Lower leg skin (tissue), 3 donors: ENCODE measurements at regions not wholly inside any gene's neighbourhood (a gene's known extent, or its start where the extent isn't known, plus 50 kb on each side); places are given as distances from the start of the nearest gene placed in this dataset.

Source experiments
- POLR2A ChIP-seq, 2 donors: fragments of 450-650 bp; IDR thresholded peaks; one replicate each; pipeline ENCODE4 v1.6.1; 2016 to 2017; ENCODE audit warnings: antibody characterized with exemption in 2 of 2, mild to moderate bottlenecking in 1 of 2, moderate library complexity in 1 of 2
- TF ChIP-seq, protein P1 (sequence below), 3 donors: fragments of 450-650 bp; IDR thresholded peaks; one replicate each; pipeline ENCODE4 v1.5.1; 2016; ENCODE audit warnings: antibody characterized with exemption in 3 of 3, mild to moderate bottlenecking in 3 of 3, moderate library complexity in 2 of 3

DNA sequence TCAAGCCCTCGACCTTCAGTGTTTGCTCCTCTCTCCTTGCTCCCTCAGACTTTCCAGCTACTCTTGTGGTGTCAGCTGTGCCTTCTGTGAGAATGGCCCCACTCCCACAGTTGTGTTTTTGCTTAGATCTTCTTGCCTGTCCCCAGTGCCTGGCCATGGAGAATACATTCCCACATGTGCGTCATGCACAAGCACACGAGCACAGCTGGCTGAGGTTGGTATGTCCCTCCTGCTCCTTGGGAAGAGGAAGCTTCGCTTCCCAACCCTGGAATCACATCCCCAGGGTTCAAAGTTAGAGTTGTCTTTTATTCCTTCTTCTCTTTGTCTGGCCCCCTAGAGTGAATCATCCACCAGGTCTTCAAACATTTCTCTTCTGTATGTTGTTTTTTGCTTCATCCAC lies 518.6 kb downstream of the CCDC171 start:
- TF ChIP-seq, protein P1, sequence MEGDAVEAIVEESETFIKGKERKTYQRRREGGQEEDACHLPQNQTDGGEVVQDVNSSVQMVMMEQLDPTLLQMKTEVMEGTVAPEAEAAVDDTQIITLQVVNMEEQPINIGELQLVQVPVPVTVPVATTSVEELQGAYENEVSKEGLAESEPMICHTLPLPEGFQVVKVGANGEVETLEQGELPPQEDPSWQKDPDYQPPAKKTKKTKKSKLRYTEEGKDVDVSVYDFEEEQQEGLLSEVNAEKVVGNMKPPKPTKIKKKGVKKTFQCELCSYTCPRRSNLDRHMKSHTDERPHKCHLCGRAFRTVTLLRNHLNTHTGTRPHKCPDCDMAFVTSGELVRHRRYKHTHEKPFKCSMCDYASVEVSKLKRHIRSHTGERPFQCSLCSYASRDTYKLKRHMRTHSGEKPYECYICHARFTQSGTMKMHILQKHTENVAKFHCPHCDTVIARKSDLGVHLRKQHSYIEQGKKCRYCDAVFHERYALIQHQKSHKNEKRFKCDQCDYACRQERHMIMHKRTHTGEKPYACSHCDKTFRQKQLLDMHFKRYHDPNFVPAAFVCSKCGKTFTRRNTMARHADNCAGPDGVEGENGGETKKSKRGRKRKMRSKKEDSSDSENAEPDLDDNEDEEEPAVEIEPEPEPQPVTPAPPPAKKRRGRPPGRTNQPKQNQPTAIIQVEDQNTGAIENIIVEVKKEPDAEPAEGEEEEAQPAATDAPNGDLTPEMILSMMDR (IDR thresholded peaks at IDR 0.05): no peak
- TF ChIP-seq POLR2A (IDR thresholded peaks at IDR 0.05): no peak
